H1 (cell line): ENCODE measurements at regions not wholly inside any gene's neighbourhood (a gene's known extent, or its start where the extent isn't known, plus 50 kb on each side); places are given as distances from the start of the nearest gene placed in this dataset.

Experiments
- CTCF ChIA-PET: fragments of 300-600 bp; sonication (Branson Sonifier 250); formaldehyde crosslinking; loops from one replicate; lab custom pipeline; 2021; ENCODE audit not compliant: partially characterized antibody; lab: Charles Lee
- POLR2A ChIA-PET: fragments of 300-600 bp; sonication (Branson Sonifier 250); formaldehyde crosslinking; loops from one replicate; lab custom pipeline; 2021; ENCODE audit warnings: inconsistent platforms; ENCODE audit not compliant: partially characterized antibody; lab: Charles Lee
- DNase-seq, 2 experiments: peaks; one replicate each; pipeline versions ENCODE4 v3.0.0 to v3.0.0-alpha.2; 2010 to 2022; ENCODE audit warnings: low spot score in 2 of 2, low read depth in 1 of 2, mixed read lengths in 1 of 2
- FAIRE-seq: peaks from 2 replicates; lab custom pipeline; 2011; peaks lifted over from hg19 to GRCh38; lab: Jason Lieb, UNC
- H2AFZ ChIP-seq: 2 replicates; pipeline ENCODE4 v1.8.1; 2012; ENCODE audit warnings: low read length, inconsistent platforms
- H2AK5ac ChIP-seq: 2 replicates; pipeline ENCODE4 v1.6.1; 2013; ENCODE audit warnings: low read depth, low read length
- H2BK120ac ChIP-seq: replicated peaks from 2 replicates; pipeline ENCODE3; 2013; ENCODE audit warnings: low read depth, low read length, inconsistent platforms
- H2BK12ac ChIP-seq: 2 replicates; pipeline ENCODE4 v1.6.1; 2013; ENCODE audit warnings: low read depth, low read length
- H2BK15ac ChIP-seq: 2 replicates; pipeline ENCODE4 v1.6.1; 2013; ENCODE audit warnings: low read length
- H2BK20ac ChIP-seq: 2 replicates; pipeline ENCODE4 v1.6.1; 2013; ENCODE audit warnings: low read length
- H2BK5ac ChIP-seq: 2 replicates; pipeline ENCODE4 v1.6.1; 2013; ENCODE audit warnings: low read depth, low read length
- H3K14ac ChIP-seq: 2 replicates; pipeline ENCODE4 v1.6.1; 2013; ENCODE audit warnings: inconsistent platforms; ENCODE audit not compliant: insufficient read length
- H3K18ac ChIP-seq: 2 replicates; pipeline ENCODE4 v1.6.1; 2013; ENCODE audit warnings: low read length; ENCODE audit errors: extremely low read depth
- H3K23ac ChIP-seq: 2 replicates; pipeline ENCODE4 v1.6.1; 2013; ENCODE audit warnings: inconsistent platforms; ENCODE audit not compliant: insufficient read length
- H3K23me2 ChIP-seq: 2 replicates; pipeline ENCODE4 v1.6.1; 2013; ENCODE audit warnings: low read depth, low read length
- H3K27ac ChIP-seq: 2 replicates; pipeline ENCODE4 v1.6.1; 2011; ENCODE audit warnings: low read depth, low read length, inconsistent platforms
- H3K27me3 ChIP-seq, 4 experiments: replicated peaks in 1 of 4; 1 replicate in 1 of 4; 2 replicates in 3 of 4; pipeline versions ENCODE4 v1.6.1 to v1.8.1; 2011 to 2013; ENCODE audit warnings: low read length in 3 of 4, mild to moderate bottlenecking in 3 of 4, inconsistent platforms in 2 of 4, mixed read lengths in 2 of 4, moderate library complexity in 1 of 4; ENCODE audit not compliant: control insufficient read depth in 3 of 4, insufficient read depth in 3 of 4; ENCODE audit errors: extremely low read depth in 1 of 4
- H3K36me3 ChIP-seq, 4 experiments: 2 replicates each; pipeline versions ENCODE4 v1.6.1 to v1.8.1; 2011 to 2013; ENCODE audit warnings: mild to moderate bottlenecking in 4 of 4, low read length in 3 of 4, moderate library complexity in 2 of 4, control low read depth in 1 of 4, inconsistent platforms in 1 of 4; ENCODE audit not compliant: insufficient read depth in 4 of 4, control insufficient read depth in 2 of 4
- H3K4ac ChIP-seq: replicated peaks from 2 replicates; pipeline ENCODE3; 2013; ENCODE audit warnings: low read length, low read depth, mixed read lengths, inconsistent platforms; ENCODE audit not compliant: insufficient read length
- H3K4me1 ChIP-seq, 4 experiments: replicated peaks in 1 of 4; 1 replicate in 1 of 4; 2 replicates in 3 of 4; pipeline versions ENCODE4 v1.6.1 to v1.8.1; 2011 to 2013; ENCODE audit warnings: low read length in 3 of 4, inconsistent platforms in 2 of 4, mixed read lengths in 1 of 4; ENCODE audit not compliant: insufficient read depth in 4 of 4, control insufficient read depth in 3 of 4
- H3K4me2 ChIP-seq, 2 experiments: 2 replicates each; pipeline versions ENCODE4 v1.6.1 to v1.8.1; 2011 to 2013; ENCODE audit warnings: low read depth in 2 of 2, low read length in 2 of 2, control low read depth in 1 of 2, inconsistent platforms in 1 of 2, mild to moderate bottlenecking in 1 of 2; ENCODE audit not compliant: insufficient read depth in 1 of 2
- H3K4me3 ChIP-seq, 4 experiments: fragments of 200-600, 300-600 bp in 1 of 4; sonication (generic), shearing (Covaris generic), sonication (Bioruptor Twin) in 1 of 4; 2 replicates each; pipeline versions ENCODE4 v1.5.1 to v1.8.1; 2011 to 2016; ENCODE audit warnings: low read length in 4 of 4, low read depth in 3 of 4, control low read depth in 2 of 4, inconsistent platforms in 2 of 4, mild to moderate bottlenecking in 2 of 4, mixed read lengths in 1 of 4, moderate library complexity in 1 of 4; ENCODE audit not compliant: insufficient read depth in 2 of 4; ENCODE audit errors: extremely low read depth in 1 of 4
- H3K56ac ChIP-seq: replicated peaks from 2 replicates; pipeline ENCODE3; 2013; ENCODE audit warnings: low read depth, mild to moderate bottlenecking, mixed read lengths, low read length, inconsistent platforms; ENCODE audit not compliant: insufficient read length
- H3K79me1 ChIP-seq: 2 replicates; pipeline ENCODE4 v1.6.1; 2013; ENCODE audit warnings: low read depth, low read length, control low read depth
- H3K79me2 ChIP-seq, 2 experiments: 2 replicates each; pipeline versions ENCODE4 v1.6.1 to v1.8.1; 2012 to 2013; ENCODE audit warnings: low read length in 2 of 2, mild to moderate bottlenecking in 2 of 2, inconsistent platforms in 1 of 2; ENCODE audit not compliant: insufficient read depth in 2 of 2, control insufficient read depth in 1 of 2
- H3K9ac ChIP-seq, 4 experiments: replicated peaks in 1 of 4; 1 replicate in 1 of 4; 2 replicates in 3 of 4; pipeline versions ENCODE4 v1.6.1 to v1.8.1; 2011 to 2013; ENCODE audit warnings: low read depth in 3 of 4, low read length in 3 of 4, control low read depth in 2 of 4, mild to moderate bottlenecking in 2 of 4, moderate library complexity in 2 of 4, inconsistent platforms in 1 of 4; ENCODE audit errors: extremely low read depth in 1 of 4
- H3K9me3 ChIP-seq, 2 experiments: 2 replicates each; pipeline versions ENCODE4 v1.6.1 to v1.8.1; 2012 to 2013; ENCODE audit warnings: mild to moderate bottlenecking in 2 of 2, moderate library complexity in 2 of 2, control low read depth in 1 of 2, inconsistent platforms in 1 of 2, low read depth in 1 of 2, low read length in 1 of 2, mixed read lengths in 1 of 2; ENCODE audit not compliant: insufficient read depth in 2 of 2
- H4K20me1 ChIP-seq, 2 experiments: replicated peaks in 1 of 2; 2 replicates each; pipeline versions ENCODE3 to v1.8.1; 2011 to 2013; ENCODE audit warnings: inconsistent platforms in 2 of 2, low read length in 2 of 2, mild to moderate bottlenecking in 1 of 2; ENCODE audit not compliant: insufficient read depth in 2 of 2, control insufficient read depth in 1 of 2
- H4K5ac ChIP-seq: 2 replicates; pipeline ENCODE4 v1.6.1; 2013; ENCODE audit warnings: low read length, low read depth, mixed read lengths, inconsistent platforms; ENCODE audit not compliant: insufficient read length
- H4K8ac ChIP-seq: 2 replicates; pipeline ENCODE4 v1.8.0; 2013; ENCODE audit warnings: mild to moderate bottlenecking, moderate library complexity, low read length, inconsistent platforms; ENCODE audit not compliant: insufficient read depth; ENCODE audit errors: extremely low read depth
- H4K91ac ChIP-seq: replicated peaks from 2 replicates; pipeline ENCODE3; 2013; ENCODE audit warnings: low read length, mixed read lengths, inconsistent platforms; ENCODE audit not compliant: insufficient read length
- BRCA1 ChIP-seq: IDR thresholded peaks from 2 replicates; pipeline ENCODE4 v1.6.1; 2012; ENCODE audit warnings: low read depth, low read length, improper control_type of control experiment
- GABPA ChIP-seq: IDR thresholded peaks from 2 replicates; pipeline ENCODE4 v1.6.1; 2011; ENCODE audit warnings: mild to moderate bottlenecking, low read length, moderate library complexity, borderline replicate concordance; ENCODE audit not compliant: insufficient read depth
- GTF2F1 ChIP-seq: IDR thresholded peaks from 2 replicates; pipeline ENCODE4 v1.6.1; 2012; ENCODE audit warnings: low read depth, low read length, improper control_type of control experiment, borderline replicate concordance
- RXRA ChIP-seq: IDR thresholded peaks from 2 replicates; pipeline ENCODE4 v1.6.1; 2011; ENCODE audit warnings: low read depth, mild to moderate bottlenecking, low read length, moderate library complexity; ENCODE audit not compliant: insufficient read depth
- SAP30 ChIP-seq: fragments of 300-600 bp; sonication (generic); IDR thresholded peaks from 2 replicates; pipeline ENCODE4 v1.7.1; 2012; ENCODE audit warnings: low read length, moderate library complexity, mild to moderate bottlenecking, inconsistent platforms; ENCODE audit not compliant: insufficient read depth, insufficient replicate concordance
- SIN3A ChIP-seq, 2 experiments: IDR thresholded peaks in 1 of 2; conservative IDR thresholded peaks in 1 of 2; 2 replicates each; pipeline ENCODE4 v1.6.1; 2011 to 2012; ENCODE audit warnings: low read length in 2 of 2, improper control_type of control experiment in 1 of 2, low read depth in 1 of 2, mild to moderate bottlenecking in 1 of 2
- WGBS, 2 experiments: shearing (Covaris generic) in 1 of 2; methylation state at CpG; one replicate each; pipeline versions ENCODE4 v1.1.6 to v1.1.7; 2013 to 2015; ENCODE audit warnings: low lambda C conversion rate in 2 of 2, mixed read lengths in 2 of 2, inconsistent platforms in 1 of 2, low coverage in 1 of 2, missing lambda C conversion rate in 1 of 2; ENCODE audit not compliant: insufficient replicate concordance in 2 of 2, insufficient coverage in 1 of 2, insufficient read length in 1 of 2; ENCODE audit errors: extremely low coverage in 1 of 2, missing lambda C conversion rate in 1 of 2; 5-methylcytosine and 5-hydroxymethylcytosine counted together

GRCh38 chr16:58863761-58864160, 129.6 kb upstream of the GOT2 start:
- no peak overlapping the region for H4K8ac ChIP-seq
- H3K27me3 ChIP-seq, result no peaks in the 10 kb centered on the region
- no peak overlapping the region for H2BK15ac ChIP-seq
- no peaks in the 10 kb centered on the region for H3K23me2 ChIP-seq
- no peak overlapping the region for H3K27ac ChIP-seq
- no peak overlapping the region for H3K14ac ChIP-seq
- H3K36me3 ChIP-seq, result no peaks in the 10 kb centered on the region
- H3K4me1 ChIP-seq, result peaks cover 0 to 12% (median 6%) of the 10 kb centered on the region in 4 experiments; a peak in 5 of 7 replicates
- no peak overlapping the region for H3K9ac ChIP-seq
- H3K9me3 ChIP-seq, result no peaks in the 10 kb centered on the region
- no peak overlapping the region for H4K5ac ChIP-seq
- WGBS, 2 experiments, result 90% methylated on average over 1 of the region's 1 CpG; no CpG with 5 or more reads in 1 of the 2 experiments
- H3K18ac ChIP-seq, result no peak overlapping the region
- DNase-seq (no peak), FAIRE-seq (no peak)
- H3K79me2 ChIP-seq, result no peaks in the 10 kb centered on the region
- no peak overlapping the region for H3K23ac ChIP-seq
- H2BK5ac ChIP-seq, result 0 out of 2 replicates have a peak overlapping the region, but pooled peaks have one; percentile 3
- no peak overlapping the region; a peak in 1 of 4 replicates for H3K4me2 ChIP-seq
- no peak overlapping the region for H4K91ac ChIP-seq
- no peak overlapping the region for H2AK5ac ChIP-seq
- H2AFZ ChIP-seq, result no peak overlapping the region
- H2BK20ac ChIP-seq, result peak overlapping the region; percentile 84; the same call in 1 of the 2 replicates
- no peaks in the 10 kb centered on the region for H3K79me1 ChIP-seq
- H2BK120ac ChIP-seq, result no peak overlapping the region
- ChIA-PET POLR2A (interaction anchor here (1.6 kb wide), 1 partner anchor 14 kb away, joined by 6 read pairs; no protein-coding TSS in a partner anchor), CTCF (interaction anchor here (1.6 kb wide), 1 partner anchor 10 kb away, joined by 4 read pairs; no protein-coding TSS in a partner anchor)
- H3K4ac ChIP-seq, result no peak overlapping the region
- TF ChIP-seq GABPA, result no peak
- no peak for TF ChIP-seq SIN3A (conservative IDR thresholded peaks at IDR 0.05 in 1 of 2, IDR thresholded peaks at IDR 0.05 in 1 of 2; ENCODE audit: low read depth in 1 of 2, low read length in 2 of 2)
- no peak for TF ChIP-seq GTF2F1
- TF ChIP-seq BRCA1, result no peak
- TF ChIP-seq SAP30, result no peak
- no peak for TF ChIP-seq RXRA
- H2BK12ac ChIP-seq, result no peak overlapping the region
- no peak overlapping the region for H3K56ac ChIP-seq
- no peak overlapping the region for H3K4me3 ChIP-seq
- no peaks in the 10 kb centered on the region for H4K20me1 ChIP-seq
